ENCODE measurements at regions not wholly inside any gene's neighbourhood (a gene's known extent, or its start where the extent isn't known, plus 50 kb on each side); places are given as distances from the start of the nearest gene placed in this dataset.

DNA sequence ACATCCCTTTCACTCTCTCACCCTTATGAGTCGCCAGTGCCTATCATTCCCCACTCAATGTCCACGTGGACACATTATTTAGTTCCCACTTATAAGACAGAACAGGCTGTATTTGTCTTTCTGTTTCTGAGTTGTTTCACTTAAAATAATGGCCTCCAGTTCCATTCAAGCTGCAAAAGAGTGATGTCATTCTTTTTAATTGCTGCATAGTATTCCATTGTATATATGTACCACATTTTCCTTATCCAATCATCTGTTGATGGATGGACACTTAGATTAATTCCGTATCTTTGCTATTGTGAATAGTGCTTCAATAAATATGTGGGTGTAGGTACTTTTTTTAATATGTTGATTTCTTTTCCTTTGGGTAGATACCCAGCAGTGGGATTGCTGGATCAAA lies 79.1 kb downstream of the ZNF365 start:
- DNase-seq = no peak

- no peak for DNase-seq
Measured at GRCh38 chr10:62454687-62455397, 80.7 kb downstream of the ZNF365 start.

DNA sequence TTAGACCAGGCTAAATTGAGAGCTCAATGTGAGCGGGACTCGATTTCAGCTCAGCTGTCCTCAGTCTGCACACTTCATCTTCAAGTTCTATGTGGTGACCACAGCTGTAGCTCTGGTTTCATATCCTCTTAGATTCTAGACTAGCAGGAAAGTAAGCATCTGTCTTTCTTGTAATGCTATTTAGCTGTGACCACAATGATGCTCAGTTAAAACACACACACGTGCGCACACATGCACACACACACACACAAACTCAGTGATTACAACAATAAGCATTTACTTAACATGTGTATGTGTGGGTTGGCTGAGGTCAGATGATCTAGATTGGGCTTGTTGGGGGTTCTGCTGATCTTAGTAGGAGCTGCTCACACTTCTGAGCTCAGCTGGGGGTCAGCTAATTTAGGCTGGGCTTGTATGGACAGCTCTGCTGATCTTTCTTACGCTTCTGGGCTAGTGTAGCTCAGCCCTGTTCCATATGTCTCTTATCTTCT lies 82.5 kb downstream of the ZNF365 start:
- no peak for DNase-seq

DNA sequence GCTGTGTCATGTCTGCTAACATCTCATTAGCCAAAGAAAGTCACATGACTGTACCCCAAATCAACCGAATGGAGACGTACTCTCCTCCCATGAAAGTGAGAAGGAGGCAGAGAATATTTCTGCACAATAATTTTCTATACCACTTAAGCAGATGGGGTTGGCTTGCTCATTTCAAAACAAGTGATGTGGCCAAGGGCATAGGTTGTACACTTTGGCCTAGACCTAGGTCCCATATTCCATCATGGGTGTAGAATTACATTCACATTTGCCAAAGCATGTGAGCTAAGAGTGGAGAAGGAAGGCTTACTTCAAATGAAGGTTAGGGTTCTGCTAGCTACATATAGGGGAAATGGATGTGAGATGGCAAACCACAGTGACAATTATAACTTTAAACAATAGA lies 83.0 kb downstream of the ZNF365 start:
- DNase-seq = no peak

- no peak for DNase-seq
Measured at GRCh38 chr10:62457598-62457997, 83.4 kb downstream of the ZNF365 start.

DNA sequence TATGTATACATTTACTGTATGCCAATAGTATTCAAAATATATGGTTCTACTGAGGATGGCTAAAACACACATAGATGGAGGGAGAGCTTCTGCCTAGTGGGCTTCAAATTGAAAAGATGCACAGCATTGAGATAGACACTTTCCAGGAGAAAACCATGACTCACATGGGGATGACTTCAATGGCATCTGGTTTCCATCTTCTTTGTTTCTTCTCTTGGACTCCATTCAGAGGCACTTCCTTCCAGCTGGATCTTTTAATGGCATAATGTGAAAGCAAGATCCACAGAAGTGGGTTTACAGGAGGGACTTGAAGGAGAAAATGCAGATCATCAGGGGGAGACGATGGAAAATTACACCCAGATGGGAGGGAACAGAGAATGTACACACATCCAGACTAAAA lies 84.9 kb downstream of the ZNF365 start:
- no peak for DNase-seq

DNA sequence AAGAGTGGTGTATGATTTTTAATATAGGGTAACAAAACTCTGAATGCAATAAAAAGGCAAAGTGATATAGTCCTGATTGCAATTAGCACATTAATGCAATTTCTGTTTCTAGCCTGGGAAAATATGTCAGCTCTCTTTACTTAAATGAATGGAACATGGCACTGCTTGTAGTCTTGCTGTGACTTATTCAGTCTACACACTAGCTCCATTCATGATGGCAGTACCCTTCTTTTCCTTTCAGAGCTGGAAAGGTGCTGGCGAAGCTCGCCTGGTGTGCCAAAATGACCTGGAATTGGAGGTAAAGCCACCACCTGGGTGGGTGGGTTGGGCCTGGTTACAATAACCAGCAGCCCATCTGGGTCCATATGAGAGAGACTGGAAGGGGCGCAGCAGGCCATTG lies 85.3 kb downstream of the ZNF365 start:
- no peak for DNase-seq

DNA sequence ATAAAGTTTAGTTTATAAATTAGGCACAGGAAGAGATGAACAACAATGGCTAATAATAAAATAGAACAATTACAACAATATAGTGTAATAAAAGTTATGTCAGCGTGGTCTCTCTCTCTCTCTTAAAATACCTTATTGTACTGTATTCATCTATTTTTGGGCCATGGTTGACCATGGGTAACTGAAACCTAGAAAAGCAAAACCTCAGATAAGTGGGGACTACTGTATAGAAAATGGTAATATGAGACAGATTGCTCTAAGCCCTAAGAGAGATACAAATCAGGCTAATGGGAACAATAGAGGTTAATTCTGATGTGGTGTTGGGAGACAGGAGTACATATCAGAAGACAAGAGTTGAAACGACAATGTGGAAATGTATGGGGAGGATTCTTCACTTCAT lies 86.2 kb downstream of the ZNF365 start:
- no peak for DNase-seq

- DNase-seq = no peak
Measured at GRCh38 chr10:62461120-62461519, 87.0 kb downstream of the ZNF365 start.

- no peak for DNase-seq
Measured at GRCh38 chr10:62462461-62462860, 88.3 kb downstream of the ZNF365 start.

DNA sequence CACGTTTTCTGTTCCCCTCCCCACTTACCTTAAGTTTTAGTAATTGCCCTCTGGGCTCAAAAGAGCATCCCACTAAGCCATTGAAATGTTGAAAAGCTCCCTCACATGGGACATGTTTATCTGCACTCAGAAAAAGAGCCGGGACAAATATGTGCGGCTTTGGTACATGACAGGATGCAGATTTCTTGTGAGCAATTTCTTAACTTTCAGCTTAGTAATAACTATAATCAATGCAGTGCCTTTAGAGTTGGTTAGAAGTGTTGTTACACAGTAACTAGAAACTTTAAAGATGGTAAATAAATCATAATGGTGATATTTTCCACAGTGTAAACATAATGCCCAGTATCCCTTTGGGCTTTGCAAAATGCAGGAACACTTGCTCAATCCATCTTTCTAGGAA lies 89.2 kb downstream of the ZNF365 start:
- no peak for DNase-seq

GRCh38 chr10:62464308-62464707 lies 90.1 kb downstream of the ZNF365 start:
- no peak for DNase-seq

- no peak for DNase-seq
Measured at GRCh38 chr10:62466590-62466989, 92.4 kb downstream of the ZNF365 start.

- DNase-seq = no peak
Measured at GRCh38 chr10:62467527-62467926, 93.4 kb downstream of the ZNF365 start.

- DNase-seq = no peak
Measured at GRCh38 chr10:62471711-62472110, 97.5 kb downstream of the ZNF365 start.

- no peak for DNase-seq
Measured at GRCh38 chr10:62473241-62473640, 99.1 kb downstream of the ZNF365 start.

DNA sequence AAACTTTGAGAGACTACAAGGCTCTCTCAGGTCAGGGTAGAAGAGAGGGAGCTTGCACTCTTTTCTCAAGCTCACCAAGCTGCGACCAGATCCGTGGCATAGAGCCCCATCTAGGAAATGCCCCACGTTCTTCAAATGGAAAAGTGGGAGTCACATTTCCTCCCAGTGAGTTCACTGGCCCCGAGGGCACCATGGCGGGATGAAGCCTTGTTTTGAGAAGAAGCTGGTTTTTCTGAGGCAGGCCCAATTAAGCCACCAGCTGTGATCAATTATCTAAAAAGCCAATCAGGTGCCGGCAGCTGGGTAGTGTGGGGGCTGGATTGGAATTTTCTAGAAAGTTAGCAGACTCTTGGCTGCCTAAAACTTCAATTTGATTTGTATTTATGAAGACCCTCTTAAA lies 101.4 kb downstream of the ZNF365 start:
- no peak for DNase-seq

- DNase-seq = no peak
Measured at GRCh38 chr10:62479523-62479922, 105.4 kb downstream of the ZNF365 start.

DNA sequence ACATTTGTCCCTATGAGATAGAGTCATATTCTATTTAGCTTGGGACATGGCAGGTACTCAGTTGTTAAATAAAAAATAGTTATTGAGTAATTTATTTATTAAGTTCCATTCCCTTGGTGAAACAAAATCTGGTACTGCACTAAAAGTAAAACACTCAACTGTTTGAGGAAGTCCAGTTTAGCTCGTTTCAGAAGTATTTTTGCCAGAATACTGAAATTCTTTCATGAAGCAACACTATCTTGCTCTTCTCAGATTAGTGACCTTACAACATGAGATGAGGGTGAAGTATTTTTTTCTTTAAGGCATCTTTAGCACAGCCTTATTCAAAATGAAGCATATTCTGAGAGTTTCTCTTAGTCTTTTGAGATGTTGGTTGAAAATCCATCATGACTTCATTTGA lies 106.0 kb downstream of the ZNF365 start:
- no peak for DNase-seq

GRCh38 chr10:62482581-62482980 lies 108.4 kb downstream of the ZNF365 start:
- DNase-seq = no peak

GRCh38 chr10:62491597-62491996 lies 117.4 kb downstream of the ZNF365 start:
- no peak for DNase-seq

DNA sequence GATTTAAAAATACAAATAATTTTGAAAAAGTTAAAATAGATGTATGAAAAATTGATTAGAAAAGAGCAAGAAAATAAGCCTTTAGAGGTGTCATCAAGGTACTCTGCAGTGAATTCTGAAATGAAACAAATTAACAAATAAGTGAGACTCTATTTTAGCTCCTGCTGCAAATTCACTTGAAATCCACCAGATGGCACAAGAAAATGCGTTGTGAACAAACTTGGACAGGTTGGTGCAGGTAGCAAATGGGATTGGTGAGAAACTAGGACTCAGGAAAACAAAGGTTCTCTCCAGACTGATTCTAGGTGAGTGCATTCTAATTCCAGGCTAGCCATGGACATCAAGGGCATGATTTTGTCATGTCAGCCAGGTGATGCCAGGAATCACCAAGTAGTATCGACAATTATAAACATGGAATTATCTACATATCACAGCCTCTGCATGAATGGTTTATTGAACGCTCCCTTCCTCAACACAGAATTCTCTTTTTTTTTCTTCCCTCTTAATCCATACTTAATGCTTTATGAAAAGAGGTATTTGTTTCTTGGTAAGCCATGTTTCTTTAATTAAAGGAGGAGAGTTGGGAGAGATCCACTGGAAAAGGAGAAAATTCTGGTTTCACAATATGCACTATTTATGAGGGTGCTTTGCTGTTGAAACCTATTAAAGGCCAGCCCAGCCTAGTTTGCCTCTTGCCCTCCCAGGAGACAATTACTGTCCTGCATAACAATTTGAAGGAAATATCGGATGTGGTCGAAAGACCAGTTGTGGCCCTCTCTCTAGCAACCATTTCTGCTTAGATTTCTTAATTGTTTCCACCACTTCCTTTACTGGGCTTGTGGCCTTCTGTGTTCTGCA lies 118.1 kb downstream of the ZNF365 start:
- DNase-seq = no peak

- no peak for DNase-seq
Measured at GRCh38 chr10:62492870-62493180, 118.7 kb downstream of the ZNF365 start.

- no peak for DNase-seq
Measured at GRCh38 chr10:62496925-62497324, 122.8 kb downstream of the ZNF365 start.

DNA sequence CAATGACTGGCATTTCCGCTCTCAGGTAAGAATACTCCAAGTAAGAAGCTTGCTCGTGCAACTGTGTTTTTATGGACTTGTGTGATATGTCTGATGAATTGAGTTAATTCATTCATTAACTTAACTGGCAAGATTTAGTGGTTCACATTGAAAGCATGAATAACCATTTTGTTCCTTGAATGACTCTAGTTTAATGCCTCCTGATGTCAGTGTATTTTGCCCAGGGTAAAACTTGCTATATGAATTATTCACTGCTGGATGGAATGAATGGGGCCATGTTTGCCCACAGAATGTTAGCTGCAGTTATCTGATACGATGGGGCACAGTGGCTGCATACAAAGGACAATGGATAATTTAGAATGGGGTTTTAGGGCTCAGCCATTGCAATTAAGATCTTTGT lies 124.1 kb downstream of the ZNF365 start:
- DNase-seq = no peak
